GM18519 (cell line): ENCODE measurements at regions not wholly inside any gene's neighbourhood (a gene's known extent, or its start where the extent isn't known, plus 50 kb on each side); places are given as distances from the start of the nearest gene placed in this dataset.

ENCODE experiments used
- ATAC-seq: cut with Tn5 transposase; IDR thresholded peaks from one replicate; pipeline ENCODE4 v1.9.1; 2021; ENCODE audit warnings: mild to moderate bottlenecking, moderate library complexity; ENCODE audit not compliant: unreplicated experiment, low FRiP score

DNA sequence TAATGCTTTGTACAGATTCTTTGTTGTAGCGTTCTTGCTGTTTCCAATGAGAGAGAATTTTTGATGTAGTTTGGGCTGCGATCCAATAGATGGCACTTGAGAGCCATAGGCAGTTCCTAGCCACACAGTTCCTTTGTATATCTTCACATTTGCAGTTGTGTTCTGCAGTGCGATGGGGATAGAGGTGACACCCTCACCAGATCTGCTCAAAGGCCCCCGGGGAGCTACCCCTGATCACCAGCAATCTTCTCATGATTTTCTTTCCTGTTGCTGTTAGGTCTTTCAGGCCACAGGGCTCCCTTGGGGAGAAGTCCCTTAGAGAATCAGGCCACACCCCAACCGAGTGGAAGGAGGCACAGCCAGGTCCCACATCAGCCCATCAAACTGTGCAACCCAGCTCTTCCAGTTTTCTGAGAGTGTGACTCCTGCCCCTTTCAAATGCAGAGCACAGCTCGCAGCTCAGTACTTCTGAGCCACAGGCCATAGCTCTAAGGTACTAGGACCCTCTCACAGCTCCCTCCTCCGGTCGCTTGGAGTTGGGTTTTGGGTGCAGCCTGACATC lies 353.7 kb downstream of the SLCO4C1 start:
- peak; percentile 81 for ATAC-seq

DNA sequence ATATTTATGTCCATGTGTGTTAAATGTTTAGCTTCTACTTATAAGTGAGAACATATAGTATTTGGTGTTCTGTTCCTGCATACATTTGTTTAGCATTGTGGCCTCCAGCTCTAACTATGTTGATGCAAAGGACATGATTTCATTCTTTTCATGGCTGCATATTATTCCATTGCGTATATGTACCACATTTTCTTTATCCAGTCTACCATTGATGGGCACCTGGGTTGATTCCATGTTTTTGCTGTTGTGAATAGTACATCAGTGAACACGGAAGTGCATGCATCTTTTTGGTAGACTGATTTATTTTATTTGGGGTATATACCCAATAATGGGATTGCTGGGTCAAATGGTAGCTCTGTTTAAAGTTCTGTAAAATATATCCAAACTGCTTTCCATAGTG lies 359.0 kb downstream of the SLCO4C1 start:
- ATAC-seq = no peak

DNA sequence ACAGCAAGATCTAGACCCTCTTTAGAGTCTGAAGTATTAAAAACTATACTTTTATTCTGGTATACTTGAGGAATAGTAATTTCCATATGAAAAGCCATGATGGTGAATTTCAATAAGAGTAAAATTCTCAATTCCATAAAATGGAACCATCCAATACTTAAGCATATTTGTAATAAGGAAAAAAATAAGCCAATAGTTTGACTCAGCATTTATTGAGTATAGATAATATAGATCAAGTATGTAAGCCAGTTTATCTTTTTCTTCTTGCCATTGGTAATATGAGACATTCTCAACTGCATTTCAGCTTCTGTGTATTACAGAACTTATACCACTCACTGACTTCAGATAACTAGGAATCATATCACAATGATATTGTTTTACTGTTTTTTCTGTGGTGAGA lies 361.0 kb downstream of the SLCO4C1 start:
- ATAC-seq = no peak

DNA sequence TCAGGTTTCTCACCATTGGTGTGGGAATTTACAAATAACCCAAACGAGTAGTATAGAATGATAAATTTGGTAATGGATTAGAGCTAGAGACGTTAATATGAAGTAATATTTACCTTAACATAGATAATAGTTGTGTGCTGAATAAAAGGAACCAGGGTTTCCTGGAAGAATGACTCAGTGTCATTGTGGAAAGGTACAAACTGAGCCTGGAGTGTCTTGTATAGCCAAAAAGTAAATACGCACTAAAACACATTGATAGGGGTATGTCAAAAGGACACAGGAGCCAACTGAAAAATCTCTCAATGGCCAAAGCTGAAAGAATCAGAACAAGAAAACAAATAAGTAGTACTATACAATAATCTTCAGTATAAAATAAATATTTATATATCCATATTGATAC lies 363.5 kb downstream of the SLCO4C1 start:
- no peak for ATAC-seq

DNA sequence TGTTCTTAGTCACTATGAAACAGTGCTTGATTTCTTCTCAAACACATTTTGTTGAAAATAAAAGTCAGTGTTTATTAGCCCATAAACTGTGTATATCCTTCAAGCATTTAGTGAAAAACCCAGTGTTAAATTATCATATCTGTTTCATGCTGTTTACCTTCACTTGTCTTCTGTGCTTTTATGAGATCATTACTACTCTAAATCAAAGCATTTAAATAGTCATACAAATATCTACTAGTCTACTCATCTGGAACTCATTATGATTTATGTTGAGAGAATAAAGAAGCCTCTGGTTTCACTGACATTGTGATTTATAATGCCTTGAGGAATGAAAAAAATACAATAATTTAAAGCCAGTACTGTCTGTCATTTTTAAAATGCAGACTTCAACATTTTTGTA lies 366.5 kb downstream of the SLCO4C1 start:
- ATAC-seq = no peak

DNA sequence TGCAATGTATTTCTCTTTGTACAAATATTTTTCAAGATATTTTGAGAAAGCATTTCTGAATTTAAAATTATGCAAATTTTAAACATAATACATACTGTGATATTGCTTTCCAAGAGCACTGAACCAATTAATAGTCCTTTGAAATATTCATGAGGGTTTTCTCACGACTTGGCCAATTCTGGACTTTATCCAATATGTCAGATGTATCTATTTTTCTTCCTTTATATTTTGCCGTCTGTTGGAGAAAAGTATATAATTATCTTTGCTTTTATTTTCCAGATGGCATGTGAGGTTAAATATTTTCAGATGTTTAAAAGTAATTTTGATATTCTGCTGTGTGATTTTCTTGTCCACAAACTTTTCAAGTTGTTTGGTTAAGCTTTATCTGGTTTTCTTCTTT lies 378.9 kb downstream of the SLCO4C1 start:
- ATAC-seq = no peak

DNA sequence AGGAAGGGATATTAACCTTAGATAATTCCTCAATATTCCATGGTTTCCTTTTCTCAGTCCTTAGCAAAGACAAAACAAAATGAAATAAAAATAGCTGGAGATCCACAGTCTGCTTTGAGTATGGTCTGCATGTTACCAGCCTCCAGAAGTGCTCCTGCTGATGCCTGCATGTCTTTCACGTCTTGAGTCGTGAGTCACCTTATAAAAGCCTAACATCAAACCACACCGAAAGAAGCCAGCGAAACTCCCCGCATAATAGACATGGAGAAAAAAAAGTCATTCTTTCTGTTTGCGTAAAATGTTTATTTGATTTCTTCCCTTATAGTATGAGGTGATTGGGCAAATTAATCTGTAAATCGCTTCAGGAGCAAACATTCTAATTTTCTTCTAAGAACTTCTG lies 380.5 kb downstream of the SLCO4C1 start:
- no peak for ATAC-seq

DNA sequence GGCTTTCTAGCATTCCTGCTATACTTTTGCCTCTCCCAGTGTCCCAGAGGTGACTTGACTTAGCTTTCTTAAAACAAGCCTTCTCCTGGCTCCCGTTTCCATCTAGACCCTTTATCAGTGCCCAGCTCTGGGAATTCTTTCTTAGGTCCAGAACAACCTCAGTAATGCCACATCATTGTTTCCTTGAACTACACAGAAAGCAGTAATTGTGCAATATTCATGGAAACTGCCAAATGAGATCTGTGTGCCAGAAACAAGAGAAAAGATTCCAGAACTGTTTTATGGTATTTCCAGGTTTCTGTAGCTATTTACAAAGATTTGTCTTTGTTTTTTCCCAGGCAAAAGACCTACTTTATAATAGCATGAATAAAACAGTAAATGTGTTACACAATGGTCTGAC lies 391.3 kb downstream of the SLCO4C1 start:
- no peak for ATAC-seq

DNA sequence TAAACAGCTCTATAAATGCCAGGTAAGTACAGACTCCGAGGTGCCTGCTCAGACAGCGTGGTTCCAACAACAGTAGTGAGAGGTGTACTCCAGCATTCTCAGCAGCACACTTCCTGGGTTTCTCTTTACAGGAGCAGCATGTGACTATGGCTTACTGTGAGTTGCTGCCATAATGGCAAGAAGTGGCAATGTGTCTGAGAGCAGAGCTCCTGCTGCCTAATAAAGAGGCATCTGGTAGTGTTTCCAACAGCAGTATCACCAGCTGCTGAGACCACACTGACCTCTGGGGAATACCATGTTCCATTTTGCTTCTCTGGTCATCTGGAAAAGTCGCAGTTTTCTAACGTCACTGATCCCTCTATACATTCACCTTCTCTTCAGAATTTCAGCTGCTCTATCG lies 398.2 kb downstream of the SLCO4C1 start:
- peak; percentile 50 for ATAC-seq

DNA sequence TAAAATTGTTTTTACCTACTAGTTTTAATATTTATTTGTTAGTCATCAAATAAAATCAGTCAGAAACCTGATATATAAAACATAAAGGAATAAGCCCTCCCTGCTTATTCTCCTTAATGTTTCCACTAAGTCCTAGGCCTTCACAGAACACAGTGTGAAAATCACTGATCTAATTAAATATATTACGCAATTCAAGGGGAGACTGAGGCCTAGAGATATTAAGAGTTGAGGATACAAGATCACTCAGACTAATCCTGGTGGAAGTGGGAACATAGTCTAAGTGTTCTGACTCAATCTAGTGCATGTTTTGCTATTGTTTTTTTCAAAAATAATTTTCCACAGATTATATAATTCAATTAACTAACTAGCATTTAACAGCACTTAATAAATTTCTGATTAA lies 401.1 kb downstream of the SLCO4C1 start:
- no peak for ATAC-seq

DNA sequence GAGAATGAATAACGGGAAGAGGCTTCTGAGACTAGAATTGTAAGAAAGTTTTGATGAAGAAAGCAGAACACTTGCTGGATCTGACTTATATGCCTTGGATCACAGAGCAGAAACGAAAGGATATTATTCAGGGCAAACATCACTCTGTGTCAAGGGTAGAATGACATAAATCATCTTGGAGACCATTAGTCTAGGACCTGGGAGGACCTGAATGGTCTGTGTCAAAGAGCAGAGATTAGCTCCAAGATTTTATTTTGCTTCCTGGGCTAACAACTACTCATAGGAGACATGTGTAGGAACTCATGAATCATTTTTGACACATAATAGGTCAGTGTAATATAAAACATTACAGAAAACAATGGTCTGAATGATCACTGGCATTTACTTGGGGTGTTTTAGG lies 417.9 kb downstream of the SLCO4C1 start:
- ATAC-seq = no peak

DNA sequence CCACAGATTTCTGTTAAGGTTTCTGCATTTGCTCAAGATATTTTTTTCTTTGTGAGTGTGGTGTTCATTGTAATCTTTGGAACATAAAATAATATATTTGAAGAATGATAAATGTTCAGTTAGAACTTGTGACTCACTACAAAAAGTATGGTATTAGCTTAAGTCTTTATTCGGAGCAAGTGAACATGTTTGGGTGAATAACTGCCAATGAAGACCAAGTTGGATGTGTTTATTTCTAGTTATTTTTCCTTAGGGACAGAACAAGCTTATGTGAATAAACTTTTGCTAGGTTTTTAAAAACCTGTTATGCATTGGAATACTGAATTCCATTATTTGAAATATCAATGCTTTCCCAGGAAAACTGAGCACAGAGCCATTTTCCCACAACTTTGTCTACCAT lies 418.6 kb downstream of the SLCO4C1 start:
- ATAC-seq = no peak

DNA sequence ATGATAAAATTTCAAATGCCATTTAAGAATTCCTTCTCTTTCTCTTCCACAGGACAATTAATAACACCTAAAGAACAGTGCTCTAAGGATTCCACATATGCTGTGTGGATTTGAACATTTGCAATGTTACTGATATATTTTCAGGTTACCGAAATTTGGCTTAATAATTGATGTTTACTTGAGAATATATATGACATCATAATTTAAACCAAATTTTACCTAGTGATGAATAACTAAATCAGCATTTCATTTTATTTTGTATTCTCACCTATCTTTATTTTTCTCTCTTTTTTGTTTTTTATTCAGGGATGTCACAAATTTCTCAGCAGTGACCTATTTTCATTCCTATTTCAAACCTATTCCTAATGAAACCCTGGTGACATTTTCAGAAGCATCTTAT lies 429.6 kb downstream of the SLCO4C1 start:
- ATAC-seq = no peak

DNA sequence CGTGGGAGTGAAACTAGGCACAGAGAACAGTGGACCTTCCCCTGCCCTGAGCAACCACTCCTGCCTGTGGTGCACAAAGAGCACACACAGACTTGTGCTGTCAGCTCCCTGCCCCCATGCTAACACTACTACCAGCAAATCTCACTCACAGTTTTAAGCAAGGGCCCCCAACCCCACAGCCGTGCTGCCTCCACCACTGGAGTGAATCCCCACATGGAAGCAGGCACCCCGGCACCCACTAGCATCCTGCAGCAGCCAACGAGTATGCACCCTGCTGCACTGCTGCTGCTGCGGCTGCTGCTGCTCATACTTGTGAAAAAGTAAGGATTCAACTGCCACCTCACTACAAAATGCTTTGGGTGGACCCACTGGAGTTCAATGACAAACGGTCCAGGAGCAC lies 435.5 kb downstream of the SLCO4C1 start:
- ATAC-seq = no peak

DNA sequence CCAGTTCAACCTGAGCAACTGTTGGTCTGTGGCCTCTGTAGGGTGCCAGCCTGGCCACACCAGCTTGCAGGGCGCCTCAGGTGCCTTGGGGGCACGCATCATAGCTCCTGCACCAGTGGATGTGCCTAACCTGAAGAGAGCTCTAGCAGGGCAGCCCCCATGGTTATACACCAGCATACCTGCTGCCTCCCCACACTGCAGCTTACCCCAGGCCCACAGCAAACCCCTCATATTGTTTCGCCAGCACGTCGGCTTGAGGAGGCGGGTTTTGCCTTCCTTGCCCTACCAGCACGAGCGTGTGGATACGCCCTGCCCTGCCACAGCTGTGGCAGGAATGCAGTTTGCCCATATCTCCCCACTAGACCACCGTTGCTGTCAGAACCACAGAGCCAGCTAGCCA lies 435.9 kb downstream of the SLCO4C1 start:
- no peak for ATAC-seq

DNA sequence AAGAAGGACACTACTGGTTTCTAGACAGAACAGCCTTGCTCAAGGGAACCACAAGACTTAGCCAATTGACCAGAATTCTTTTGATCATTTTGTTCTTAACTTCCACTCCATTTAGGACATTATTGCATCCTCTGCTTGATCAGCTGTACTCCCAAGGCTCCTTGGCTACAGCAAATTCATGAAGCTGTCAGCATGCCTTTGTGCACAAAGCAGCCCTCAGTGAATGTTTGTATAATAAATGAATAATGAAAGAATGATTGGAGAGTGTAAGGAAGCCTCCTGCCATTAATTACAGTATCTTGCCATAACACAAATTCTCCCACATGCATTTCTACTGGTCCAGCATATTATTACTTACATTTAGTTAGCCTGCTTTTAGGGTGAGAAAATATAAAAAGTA lies 449.6 kb downstream of the SLCO4C1 start:
- ATAC-seq = no peak

DNA sequence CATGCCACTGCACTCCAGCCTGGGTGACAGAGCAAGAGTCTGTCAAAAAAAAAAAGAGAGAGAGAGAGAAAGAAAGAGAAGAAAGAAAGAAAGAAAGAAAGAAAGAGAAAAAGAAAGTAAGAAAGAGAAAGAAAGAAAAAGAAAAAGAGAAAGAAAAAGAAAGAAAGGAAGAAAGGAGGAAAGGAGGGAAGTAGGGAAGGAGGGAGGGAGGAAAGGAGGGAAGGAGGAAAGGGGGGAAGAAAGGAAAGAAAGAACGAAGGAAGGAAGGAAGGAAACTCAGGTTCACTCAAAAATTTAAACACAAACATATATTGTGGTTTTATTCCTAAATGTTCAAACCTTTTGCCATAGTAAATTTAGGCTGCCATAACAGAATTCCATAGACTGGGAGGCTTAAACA lies 453.0 kb downstream of the SLCO4C1 start:
- no peak for ATAC-seq

DNA sequence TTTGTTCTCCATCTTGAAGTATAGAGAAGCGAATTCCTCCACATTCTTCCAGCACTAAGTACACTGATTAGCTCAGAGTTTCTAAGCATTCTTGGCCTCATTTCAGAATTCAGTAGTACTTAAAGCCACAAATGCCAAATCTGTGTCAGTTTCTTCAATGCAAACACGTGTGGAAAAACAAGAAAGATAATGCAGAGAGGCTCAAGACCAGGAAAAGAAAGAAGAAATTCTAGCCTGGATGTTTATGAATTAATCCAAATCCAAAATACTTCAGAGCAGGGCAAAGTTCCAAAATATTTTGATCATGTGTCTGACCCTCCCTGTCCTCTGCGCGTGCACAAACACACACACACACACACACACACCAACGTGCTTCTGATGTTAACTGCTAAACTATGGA lies 457.6 kb downstream of the SLCO4C1 start:
- ATAC-seq = no peak

DNA sequence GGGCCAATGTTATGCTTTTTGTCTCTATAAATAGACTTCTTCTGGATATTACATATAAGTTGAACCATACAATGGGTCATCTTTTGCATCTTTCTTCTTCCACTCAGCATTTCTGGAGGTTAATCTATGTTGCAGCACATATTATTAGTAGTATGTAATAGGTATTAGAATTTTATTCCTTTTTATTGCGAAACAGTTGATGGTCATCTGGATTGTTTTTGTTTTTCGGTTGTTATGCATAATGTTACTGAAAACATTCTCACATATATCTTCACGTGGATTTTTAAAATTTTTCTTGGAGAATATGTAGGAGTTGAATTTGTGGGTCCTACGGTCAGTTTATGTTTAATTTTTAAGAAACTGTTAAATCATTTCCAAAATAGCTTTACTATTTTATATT lies 466.8 kb downstream of the SLCO4C1 start:
- no peak for ATAC-seq

DNA sequence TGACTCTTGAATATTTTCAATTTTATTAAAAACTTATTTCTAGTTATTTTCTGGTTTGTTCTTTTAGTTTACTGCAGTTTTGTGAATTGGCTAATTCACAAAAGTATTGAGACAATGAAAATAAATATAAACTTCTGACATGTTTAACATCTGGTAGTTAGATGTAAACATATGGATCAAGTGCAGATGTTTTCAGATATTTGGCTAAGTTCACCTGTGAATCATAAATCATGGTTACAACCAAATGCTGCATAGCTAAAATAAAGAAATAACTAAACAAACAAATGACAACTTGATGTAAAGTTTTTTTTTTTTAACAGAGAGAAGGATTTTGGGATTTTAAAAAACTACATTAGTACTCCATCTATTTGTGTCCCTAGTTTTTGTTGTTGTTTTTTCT lies 484.6 kb downstream of the SLCO4C1 start:
- no peak for ATAC-seq

DNA sequence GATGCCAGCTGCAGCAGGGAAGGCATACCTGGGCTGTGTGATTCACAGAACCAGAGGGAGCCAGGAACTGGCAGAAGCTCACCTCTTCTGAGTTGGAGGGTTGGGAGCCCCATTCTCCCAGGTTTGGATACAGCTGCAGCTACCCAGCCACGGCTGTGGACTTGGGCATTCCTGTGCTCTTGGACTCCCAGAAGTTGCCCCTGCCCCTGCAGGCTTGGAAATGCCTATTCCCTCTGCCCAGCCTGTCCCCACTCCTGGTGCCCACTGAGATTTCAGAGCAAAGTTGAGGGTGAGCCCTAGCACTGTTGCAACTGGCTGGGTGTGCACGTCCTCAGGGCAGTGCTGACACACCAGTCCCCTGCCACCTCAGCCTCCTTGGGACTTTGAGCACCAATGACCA lies 489.7 kb downstream of the SLCO4C1 start:
- no peak for ATAC-seq

DNA sequence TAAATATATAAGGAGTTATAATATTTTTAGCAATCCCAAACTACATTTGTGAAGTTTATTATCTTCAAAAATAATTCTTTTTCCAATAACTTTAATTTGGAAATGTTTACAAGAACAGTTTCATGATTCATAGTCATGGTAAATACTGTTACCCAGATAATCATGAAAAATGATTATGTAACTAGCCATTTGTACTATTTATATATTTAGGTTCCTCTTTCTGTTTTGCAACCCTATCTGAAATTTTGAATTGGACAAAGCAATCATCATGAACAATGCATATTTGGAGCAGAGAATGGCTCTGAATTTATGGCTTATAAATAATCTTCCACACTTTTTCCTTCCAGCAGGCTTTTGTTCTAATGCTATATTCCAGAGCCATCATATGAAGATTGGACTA lies 499.7 kb downstream of the SLCO4C1 start:
- no peak for ATAC-seq

DNA sequence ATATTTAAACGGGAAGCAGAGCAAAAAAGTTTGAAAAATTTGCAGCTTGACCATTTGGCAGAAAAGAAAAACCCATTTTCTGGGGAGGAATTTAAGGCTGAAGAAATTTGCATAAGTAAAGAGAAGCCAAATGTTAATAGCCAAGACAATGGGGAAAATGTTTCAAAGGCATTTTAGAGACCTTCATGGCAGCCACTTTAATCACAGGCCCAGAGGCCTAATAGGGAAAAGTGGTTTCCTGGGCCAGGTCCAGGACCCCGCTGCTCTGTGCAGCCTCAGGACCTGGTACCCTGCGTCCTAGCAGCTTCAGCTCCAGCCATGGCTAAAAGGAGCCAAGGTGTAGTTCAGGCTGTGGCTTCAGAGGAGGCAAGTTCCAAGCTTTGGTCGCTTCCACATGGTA lies 507.3 kb downstream of the SLCO4C1 start:
- ATAC-seq = no peak
